ENCODE measurements at regions not wholly inside any gene's neighbourhood (a gene's known extent, or its start where the extent isn't known, plus 50 kb on each side); places are given as distances from the start of the nearest gene placed in this dataset.

DNA sequence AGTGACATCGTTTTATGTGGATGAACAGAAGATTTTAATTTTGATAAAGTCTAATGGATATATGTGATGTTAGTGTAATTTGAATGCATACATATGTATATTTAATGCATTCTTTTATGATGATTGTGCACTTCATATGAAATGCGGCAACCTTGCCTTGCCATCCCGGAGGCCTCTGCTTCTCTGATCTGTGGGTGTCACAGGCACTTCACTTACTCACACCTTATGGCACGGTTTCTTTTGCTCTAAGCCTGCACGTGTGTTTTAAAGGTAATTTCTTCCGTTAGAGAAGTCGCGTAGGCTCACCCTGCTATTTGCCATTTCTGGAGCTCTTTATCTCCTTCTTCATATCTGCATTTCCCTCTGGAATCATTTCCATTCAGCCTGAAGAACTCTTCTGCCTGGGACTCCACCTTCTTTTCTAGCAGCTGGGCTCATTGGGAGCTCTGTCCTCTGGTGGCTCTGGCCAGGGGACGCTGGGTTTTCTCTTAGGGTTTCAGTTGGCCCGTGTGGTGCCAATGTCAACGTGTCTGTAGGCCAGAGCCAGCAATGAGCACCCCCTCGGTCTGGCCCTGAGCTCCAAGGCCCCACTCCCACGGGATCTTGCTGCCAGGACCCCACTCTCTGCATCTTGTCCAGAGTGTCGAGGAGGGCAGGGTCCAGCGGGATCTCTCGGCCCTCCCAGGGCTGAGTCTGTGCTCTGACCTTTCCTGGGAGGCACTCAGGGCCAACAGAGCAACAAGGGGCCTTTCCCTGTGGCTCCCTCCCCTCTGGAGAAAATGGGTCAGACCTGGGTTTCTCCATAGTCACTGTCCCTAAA lies 97.3 kb downstream of the RTP5 start:
- TF ChIP-seq, protein P1, sequence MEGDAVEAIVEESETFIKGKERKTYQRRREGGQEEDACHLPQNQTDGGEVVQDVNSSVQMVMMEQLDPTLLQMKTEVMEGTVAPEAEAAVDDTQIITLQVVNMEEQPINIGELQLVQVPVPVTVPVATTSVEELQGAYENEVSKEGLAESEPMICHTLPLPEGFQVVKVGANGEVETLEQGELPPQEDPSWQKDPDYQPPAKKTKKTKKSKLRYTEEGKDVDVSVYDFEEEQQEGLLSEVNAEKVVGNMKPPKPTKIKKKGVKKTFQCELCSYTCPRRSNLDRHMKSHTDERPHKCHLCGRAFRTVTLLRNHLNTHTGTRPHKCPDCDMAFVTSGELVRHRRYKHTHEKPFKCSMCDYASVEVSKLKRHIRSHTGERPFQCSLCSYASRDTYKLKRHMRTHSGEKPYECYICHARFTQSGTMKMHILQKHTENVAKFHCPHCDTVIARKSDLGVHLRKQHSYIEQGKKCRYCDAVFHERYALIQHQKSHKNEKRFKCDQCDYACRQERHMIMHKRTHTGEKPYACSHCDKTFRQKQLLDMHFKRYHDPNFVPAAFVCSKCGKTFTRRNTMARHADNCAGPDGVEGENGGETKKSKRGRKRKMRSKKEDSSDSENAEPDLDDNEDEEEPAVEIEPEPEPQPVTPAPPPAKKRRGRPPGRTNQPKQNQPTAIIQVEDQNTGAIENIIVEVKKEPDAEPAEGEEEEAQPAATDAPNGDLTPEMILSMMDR (IDR thresholded peaks at IDR 0.05): no peak
- TF ChIP-seq EP300 (IDR thresholded peaks at IDR 0.05) (no peak), POLR2A (IDR thresholded peaks at IDR 0.05) (no peak)

All from gastroesophageal sphincter (tissue), 3 donors.